Lung (tissue), 11 donors: ENCODE measurements at regions not wholly inside any gene's neighbourhood (a gene's known extent, or its start where the extent isn't known, plus 50 kb on each side); places are given as distances from the start of the nearest gene placed in this dataset.

Experiments used
- ATAC-seq: fragments of 200-7000 bp; cut with Tn5 transposase; one replicate; pipeline ENCODE4 v1.9.1; 2020; ENCODE audit warnings: moderate number of reproducible peaks; ENCODE audit not compliant: insufficient read depth, low FRiP score
- DNase-seq, 3 donors: peaks; one replicate each; pipeline ENCODE4 v3.0.0-alpha.2; 2013 to 2017
- H3K27ac ChIP-seq, 2 donors: one replicate each; pipeline ENCODE4 v1.5.1; 2013; ENCODE audit warnings: mild to moderate bottlenecking in 2 of 2, moderate library complexity in 2 of 2, control low read depth in 1 of 2, inconsistent platforms in 1 of 2, low read depth in 1 of 2, low read length in 1 of 2
- H3K27me3 ChIP-seq, 3 donors: one replicate each; pipeline ENCODE4 v1.5.1; 2013; ENCODE audit warnings: low read length in 2 of 3; ENCODE audit not compliant: control insufficient read depth in 3 of 3, insufficient read depth in 3 of 3
- H3K36me3 ChIP-seq, 4 donors: one replicate each; pipeline ENCODE4 v1.5.1; 2013; ENCODE audit warnings: low read length in 4 of 4, mild to moderate bottlenecking in 1 of 4, moderate library complexity in 1 of 4; ENCODE audit not compliant: control insufficient read depth in 4 of 4, insufficient read depth in 4 of 4
- H3K4me1 ChIP-seq, 5 donors: one replicate each; pipeline ENCODE4 v1.5.1; 2013; ENCODE audit warnings: low read length in 5 of 5, mild to moderate bottlenecking in 2 of 5, moderate library complexity in 1 of 5; ENCODE audit not compliant: control insufficient read depth in 5 of 5, insufficient read depth in 5 of 5
- H3K4me3 ChIP-seq: one replicate; pipeline ENCODE4 v1.5.1; 2013; ENCODE audit warnings: mild to moderate bottlenecking, control low read depth, moderate library complexity
- H3K9ac ChIP-seq, 2 donors: one replicate each; pipeline ENCODE4 v1.5.1; 2013; ENCODE audit warnings: low read length in 2 of 2, control low read depth in 1 of 2; ENCODE audit not compliant: insufficient read depth in 1 of 2
- H3K9me3 ChIP-seq, 4 donors: one replicate each; pipeline ENCODE4 v1.5.1; 2013; ENCODE audit warnings: low read length in 3 of 4, mild to moderate bottlenecking in 1 of 4, moderate library complexity in 1 of 4; ENCODE audit not compliant: control insufficient read depth in 4 of 4, insufficient read depth in 3 of 4
- WGBS, 2 donors: extraction: QIAGEN DNeasy Blood & Tissue Kit; methylation state at CpG; one replicate each; pipeline ENCODE4 v1.1.7; 2013; 5-methylcytosine and 5-hydroxymethylcytosine counted together
- TF ChIP-seq, protein P1 (sequence below): IDR thresholded peaks from 2 replicates; pipeline ENCODE4 v1.5.1; 2012; ENCODE audit warnings: mild to moderate bottlenecking; ENCODE audit errors: control extremely low read depth, extremely low read depth
- donor health status: control.
- donor health status: control.
- donor health status: Bipolar disorder and iron deficiency.
- donor health status: healthy.
- donor health status: DM: yes; HTN: yes; CAD: no.

DNA sequence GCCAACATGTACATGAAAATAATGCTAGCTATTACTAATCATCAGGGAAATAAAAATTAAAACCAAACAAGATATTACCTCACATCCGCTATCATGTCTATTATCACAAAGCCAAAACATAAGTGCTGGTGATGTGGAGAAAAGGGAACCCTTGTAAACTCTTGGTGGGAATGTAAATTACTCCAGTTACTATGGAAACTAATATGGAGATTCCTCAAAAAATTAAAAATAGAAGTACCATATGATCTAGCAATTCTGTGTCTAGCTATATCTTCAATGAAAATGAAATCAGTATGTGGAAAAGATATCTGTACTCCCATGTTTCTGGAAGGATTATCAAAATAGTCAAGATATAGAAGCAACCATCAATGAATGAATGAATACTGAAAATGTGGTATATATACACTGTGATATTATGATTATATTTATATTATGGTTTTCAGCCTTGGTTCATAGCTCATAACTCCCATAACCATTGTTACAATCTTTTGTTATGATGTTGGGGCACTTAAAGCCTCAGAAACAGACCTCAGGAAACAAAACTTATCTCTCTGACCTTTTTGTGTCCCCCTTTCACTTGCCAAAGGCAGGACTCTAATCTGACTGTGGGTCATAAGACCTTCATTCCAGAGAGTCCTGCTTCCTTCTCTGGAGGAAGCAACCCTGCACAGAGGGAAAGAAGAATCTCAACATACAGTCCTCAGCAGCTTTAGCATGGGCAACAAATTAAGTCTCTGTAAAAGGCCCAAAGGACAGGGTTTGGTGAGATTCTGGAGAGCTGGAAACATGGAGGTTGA lies 933.2 kb downstream of the ADGRL3 start:
- no peak for DNase-seq
- Histone ChIP-seq H3K27me3 (no peaks in the 10 kb centered on the region), H3K4me1 (no peaks in the 10 kb centered on the region), H3K36me3 (no peaks in the 10 kb centered on the region), H3K27ac (peak overlapping the region in 1 of 2 donors; percentile 93), H3K9me3 (peaks cover 0 to 6% (median 0%) of the 10 kb centered on the region in 4 donors), H3K4me3 (no peak overlapping the region), H3K9ac (no peak overlapping the region)
- ATAC-seq: no peak
- 91 to 98% methylated on average over 1 of the region's 1 CpG for WGBS, 2 donors
- TF ChIP-seq, protein P1, sequence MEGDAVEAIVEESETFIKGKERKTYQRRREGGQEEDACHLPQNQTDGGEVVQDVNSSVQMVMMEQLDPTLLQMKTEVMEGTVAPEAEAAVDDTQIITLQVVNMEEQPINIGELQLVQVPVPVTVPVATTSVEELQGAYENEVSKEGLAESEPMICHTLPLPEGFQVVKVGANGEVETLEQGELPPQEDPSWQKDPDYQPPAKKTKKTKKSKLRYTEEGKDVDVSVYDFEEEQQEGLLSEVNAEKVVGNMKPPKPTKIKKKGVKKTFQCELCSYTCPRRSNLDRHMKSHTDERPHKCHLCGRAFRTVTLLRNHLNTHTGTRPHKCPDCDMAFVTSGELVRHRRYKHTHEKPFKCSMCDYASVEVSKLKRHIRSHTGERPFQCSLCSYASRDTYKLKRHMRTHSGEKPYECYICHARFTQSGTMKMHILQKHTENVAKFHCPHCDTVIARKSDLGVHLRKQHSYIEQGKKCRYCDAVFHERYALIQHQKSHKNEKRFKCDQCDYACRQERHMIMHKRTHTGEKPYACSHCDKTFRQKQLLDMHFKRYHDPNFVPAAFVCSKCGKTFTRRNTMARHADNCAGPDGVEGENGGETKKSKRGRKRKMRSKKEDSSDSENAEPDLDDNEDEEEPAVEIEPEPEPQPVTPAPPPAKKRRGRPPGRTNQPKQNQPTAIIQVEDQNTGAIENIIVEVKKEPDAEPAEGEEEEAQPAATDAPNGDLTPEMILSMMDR: no peak

- H3K27ac ChIP-seq: no peak overlapping the region
- H3K9me3 ChIP-seq: peaks cover 0 to 6% (median 0%) of the 10 kb centered on the region in 4 donors
- no peaks in the 10 kb centered on the region for H3K27me3 ChIP-seq
- H3K36me3 ChIP-seq: no peaks in the 10 kb centered on the region
- ATAC-seq: no peak
- no peak for DNase-seq
- no peak overlapping the region for H3K4me3 ChIP-seq
- no peak overlapping the region for H3K9ac ChIP-seq
- WGBS, 2 donors: 91 to 95% methylated on average over 3 of the region's 3 CpGs
- H3K4me1 ChIP-seq: no peaks in the 10 kb centered on the region
- TF ChIP-seq, protein P1: no peak
These were observed 930.9 kb downstream of the ADGRL3 start for GRCh38 chr4:62131049-62131448.

GRCh38 chr4:62130637-62131036 lies 930.5 kb downstream of the ADGRL3 start:
- H3K36me3 ChIP-seq: no peaks in the 10 kb centered on the region
- no peak overlapping the region for H3K27ac ChIP-seq
- no peak for ATAC-seq
- no peaks in the 10 kb centered on the region for H3K4me1 ChIP-seq
- TF ChIP-seq, protein P1: no peak
- DNase-seq: peak; percentile 17 to 49 (median 32)
- no peaks in the 10 kb centered on the region for H3K27me3 ChIP-seq
- peaks cover 0 to 6% (median 0%) of the 10 kb centered on the region in 4 donors for H3K9me3 ChIP-seq
- no peak overlapping the region for H3K9ac ChIP-seq
- no peak overlapping the region for H3K4me3 ChIP-seq
